Panc1 (cell line): ENCODE measurements at regions not wholly inside any gene's neighbourhood (a gene's known extent, or its start where the extent isn't known, plus 50 kb on each side); places are given as distances from the start of the nearest gene placed in this dataset.

ENCODE experiments used
- ATAC-seq: fragments of 200-7000 bp; cut with Tn5 transposase; 2 replicates; pipeline ENCODE4 v1.9.1; 2020; ENCODE audit warnings: mild to moderate bottlenecking, moderate library complexity
- BruUV-seq: library from RNA; stranded (reverse); fragments of 400-500 nt; replicated peaks from 2 replicates; lab custom pipeline; 2021; lab: Mats Ljungman, UMichigan
- CTCF ChIA-PET: fragments of 300-600 bp; sonication (Branson Sonifier 250); formaldehyde crosslinking; loops from one replicate; lab custom pipeline; 2022; ENCODE audit warnings: antibody characterized with exemption; lab: Charles Lee
- POLR2A ChIA-PET: fragments of 300-600 bp; sonication (Branson Sonifier 250); formaldehyde crosslinking; loops from one replicate; lab custom pipeline; 2022; ENCODE audit warnings: antibody characterized with exemption; lab: Charles Lee
- DNase-seq: peaks from one replicate; pipeline ENCODE4 v3.0.0-alpha.2; 2010; ENCODE audit warnings: low read depth, low spot score
- H3K27ac ChIP-seq: 2 replicates; pipeline ENCODE4 v1.5.1; 2011; ENCODE audit warnings: mild to moderate bottlenecking, low read length, inconsistent platforms
- H3K27me3 ChIP-seq: fragments of 200-500 bp; sonication (Bioruptor generic); 2 replicates; pipeline ENCODE4 v1.6.0; 2014; ENCODE audit warnings: low read length, inconsistent platforms; ENCODE audit not compliant: control insufficient read depth, insufficient read depth
- H3K36me3 ChIP-seq: fragments of 200-500 bp; sonication (Bioruptor generic); 2 replicates; pipeline ENCODE4 v1.5.1; 2014; ENCODE audit warnings: inconsistent platforms, mild to moderate bottlenecking, low read length, moderate library complexity; ENCODE audit not compliant: control insufficient read depth, insufficient read depth
- H3K4me1 ChIP-seq: 2 replicates; pipeline ENCODE4 v1.5.1; 2011; ENCODE audit warnings: inconsistent platforms, mild to moderate bottlenecking, low read length, moderate library complexity; ENCODE audit not compliant: control insufficient read depth, insufficient read depth
- H3K4me3 ChIP-seq, 2 experiments: 2 replicates each; pipeline ENCODE4 v1.5.1; 2011 to 2012; ENCODE audit warnings: low read depth in 2 of 2, low read length in 2 of 2, mild to moderate bottlenecking in 2 of 2, inconsistent platforms in 1 of 2, moderate library complexity in 1 of 2
- H3K9me3 ChIP-seq: fragments of 200-500 bp; sonication (Bioruptor generic); 2 replicates; pipeline ENCODE4 v1.5.1; 2014; ENCODE audit warnings: low read depth, mild to moderate bottlenecking, inconsistent platforms, low read length, moderate library complexity; ENCODE audit not compliant: control insufficient read depth, insufficient read depth
- CTCF ChIP-seq: fragments of 450-650 bp; IDR thresholded peaks from 2 replicates; pipeline ENCODE4 v1.5.1; 2017; ENCODE audit warnings: mild to moderate bottlenecking
- POLR2AphosphoS5 ChIP-seq: IDR thresholded peaks from 2 replicates; pipeline ENCODE4 v1.6.1; 2012; ENCODE audit warnings: mild to moderate bottlenecking, low read depth, low read length, moderate library complexity
- REST ChIP-seq, 2 experiments: IDR thresholded peaks; 2 replicates each; pipeline ENCODE4 v1.6.1; 2011 to 2012; ENCODE audit warnings: low read depth in 2 of 2, control low read depth in 1 of 2, low read length in 1 of 2, mild to moderate bottlenecking in 1 of 2, moderate library complexity in 1 of 2; ENCODE audit not compliant: insufficient read depth in 1 of 2
- SIN3A ChIP-seq: IDR thresholded peaks from 2 replicates; pipeline ENCODE4 v1.6.1; 2012; ENCODE audit warnings: low read depth, mild to moderate bottlenecking, low read length, moderate library complexity, borderline replicate concordance; ENCODE audit not compliant: insufficient read depth
- TCF7L2 ChIP-seq: IDR thresholded peaks from 2 replicates; pipeline ENCODE4 v1.6.1; 2011; ENCODE audit warnings: mild to moderate bottlenecking, low read depth, low read length, inconsistent platforms
- in situ Hi-C: cut with HindIII; loops from 2 replicates; pipeline ENCODE4 v1.10.0; 2016; ENCODE audit warnings: low sequenced_read_pairs, low pct_unique_long_range_greater_than_20kb
- intact Hi-C: fragments of 100-400 bp; cut with micrococcal nuclease; formaldehyde crosslinking; loops from one replicate; pipeline ENCODE4 v1.10.0; 2022; ENCODE audit not compliant: unreplicated experiment

- no peak overlapping the region for H3K4me3 ChIP-seq
- no peak for DNase-seq
- BruUV-seq, result no TSS peak
- CTCF ChIA-PET, result no interaction called here
- in situ Hi-C loops, result no loop called here
- POLR2A ChIA-PET, result no interaction called here
- H3K27ac ChIP-seq, result no peak overlapping the region
- intact Hi-C loops, result no loop called here
- no peaks in the 10 kb centered on the region for H3K4me1 ChIP-seq
- no peak for ATAC-seq
- no peaks in the 10 kb centered on the region for H3K36me3 ChIP-seq
- H3K9me3 ChIP-seq, result no peaks in the 10 kb centered on the region
- no peaks in the 10 kb centered on the region for H3K27me3 ChIP-seq
- TF ChIP-seq CTCF (no peak), REST (IDR thresholded peaks at IDR 0.05; ENCODE audit: insufficient read depth in 1 of 2, low read depth in 2 of 2, low read length in 1 of 2) (no peak), POLR2AphosphoS5 (no peak), SIN3A (no peak), TCF7L2 (no peak)
These were observed 209.5 kb downstream of the PLOD2 start for GRCh38 chr3:145951441-145951840.

GRCh38 chr3:145952536-145952935, 208.4 kb downstream of the PLOD2 start:
- intact Hi-C loops, result no loop called here
- in situ Hi-C loops, result no loop called here
- Histone ChIP-seq H3K9me3 (no peaks in the 10 kb centered on the region), H3K4me1 (no peaks in the 10 kb centered on the region), H3K27ac (no peak overlapping the region), H3K36me3 (no peaks in the 10 kb centered on the region), H3K27me3 (no peaks in the 10 kb centered on the region), H3K4me3 (no peak overlapping the region)
- ChIA-PET CTCF (no interaction called here), POLR2A (no interaction called here)
- ATAC-seq, result no peak
- no peak for TF ChIP-seq REST (IDR thresholded peaks at IDR 0.05; ENCODE audit: insufficient read depth in 1 of 2, low read depth in 2 of 2, low read length in 1 of 2)
- TF ChIP-seq POLR2AphosphoS5, result no peak
- no peak for TF ChIP-seq TCF7L2
- TF ChIP-seq CTCF, result no peak
- TF ChIP-seq SIN3A, result no peak
- no TSS peak for BruUV-seq
- no peak for DNase-seq
